Kidney tubule cell (primary cell): ENCODE measurements at regions not wholly inside any gene's neighbourhood (a gene's known extent, or its start where the extent isn't known, plus 50 kb on each side); places are given as distances from the start of the nearest gene placed in this dataset.

ENCODE experiments used
- DNase-seq: peaks from one replicate; pipeline ENCODE4 v3.0.0-alpha.2; 2018; ENCODE audit warnings: low spot score

DNA sequence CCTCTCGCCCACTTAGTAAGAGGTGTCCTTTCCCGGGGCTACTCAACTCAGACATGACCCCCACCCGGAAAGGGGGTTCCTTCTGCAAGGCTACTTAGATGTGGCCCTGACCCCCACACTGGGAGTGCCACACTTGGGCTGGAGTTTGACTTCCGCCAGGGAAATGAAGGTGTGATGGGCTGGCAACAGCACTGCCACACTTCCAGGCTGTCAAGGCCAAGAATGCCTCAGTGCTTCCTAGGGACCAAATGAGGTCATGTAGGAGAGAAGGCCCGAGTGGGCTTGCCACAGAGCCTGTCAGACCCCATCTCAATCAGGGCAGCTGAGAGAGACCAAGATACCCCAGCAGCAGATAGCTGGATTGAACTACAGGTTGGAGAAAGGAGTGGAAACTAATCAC lies 55.5 kb downstream of the DRD1 start:
- DNase-seq = no peak

DNA sequence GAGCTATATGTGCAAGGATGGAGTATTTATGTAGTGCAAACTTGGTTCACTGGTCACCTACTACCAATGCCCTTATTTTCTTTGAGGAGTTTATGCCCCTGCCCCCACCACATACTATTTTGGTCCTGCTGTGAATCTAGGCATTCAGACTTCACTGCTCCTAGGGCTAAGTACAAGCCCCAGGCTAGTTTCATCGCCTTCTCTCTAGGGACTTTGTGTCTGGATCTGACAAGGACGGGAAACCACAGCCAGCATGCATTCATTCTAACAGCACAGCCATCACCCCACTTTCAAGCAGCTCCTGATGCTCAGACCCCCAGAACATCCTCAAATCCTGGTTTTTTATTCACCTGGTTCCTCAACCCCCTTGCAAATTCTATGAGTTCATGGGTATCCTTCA lies 56.8 kb downstream of the DRD1 start:
- DNase-seq = no peak

DNA sequence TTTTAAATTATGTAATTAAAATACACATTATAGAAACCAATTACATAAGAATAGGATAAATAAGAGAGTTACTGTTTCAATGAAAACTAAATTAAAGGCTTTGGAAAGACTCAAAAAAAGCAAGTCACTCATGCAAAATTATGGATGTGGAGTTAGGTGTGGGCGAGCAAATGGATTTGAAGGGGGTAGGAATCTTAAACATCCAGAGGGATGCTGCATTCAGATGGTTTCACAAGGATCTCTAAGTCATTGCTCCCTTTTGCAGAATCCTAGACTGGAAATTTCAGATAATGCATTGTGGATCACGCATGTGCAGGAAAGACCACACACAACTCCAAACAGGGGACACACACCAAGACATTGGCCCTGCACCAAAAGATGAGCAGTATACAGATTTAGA lies 57.5 kb downstream of the DRD1 start:
- DNase-seq = no peak

DNA sequence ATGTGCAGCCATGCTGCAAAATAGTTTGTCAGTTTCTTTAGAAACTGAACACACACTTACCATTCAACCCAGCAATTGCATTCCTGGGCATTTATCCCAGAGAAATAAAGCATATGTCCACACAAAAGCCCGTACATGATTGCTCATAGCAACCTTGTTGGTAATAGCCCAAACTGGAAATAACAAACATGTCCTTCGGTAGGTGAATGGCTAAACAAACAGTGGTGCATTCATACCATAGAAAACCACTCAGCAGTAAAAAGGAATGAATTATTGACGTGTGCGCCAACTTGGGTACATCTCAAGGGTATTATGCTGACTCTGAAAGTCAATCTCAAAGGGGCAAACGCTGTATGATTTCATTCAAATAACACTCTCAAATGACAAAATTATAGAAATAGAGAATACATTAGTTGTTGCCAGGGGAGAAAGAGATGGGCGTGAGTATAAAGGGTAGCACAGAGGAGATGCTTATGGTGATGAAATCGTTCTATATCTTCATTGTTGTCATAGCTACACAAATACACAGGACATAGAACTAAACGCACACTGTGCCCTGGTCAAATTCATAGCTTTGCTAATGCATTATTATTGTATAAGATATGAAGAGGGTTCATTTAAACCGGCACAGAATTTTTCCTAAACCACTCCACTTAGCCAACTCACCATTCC lies 58.2 kb downstream of the DRD1 start:
- DNase-seq = peak; percentile 26

DNA sequence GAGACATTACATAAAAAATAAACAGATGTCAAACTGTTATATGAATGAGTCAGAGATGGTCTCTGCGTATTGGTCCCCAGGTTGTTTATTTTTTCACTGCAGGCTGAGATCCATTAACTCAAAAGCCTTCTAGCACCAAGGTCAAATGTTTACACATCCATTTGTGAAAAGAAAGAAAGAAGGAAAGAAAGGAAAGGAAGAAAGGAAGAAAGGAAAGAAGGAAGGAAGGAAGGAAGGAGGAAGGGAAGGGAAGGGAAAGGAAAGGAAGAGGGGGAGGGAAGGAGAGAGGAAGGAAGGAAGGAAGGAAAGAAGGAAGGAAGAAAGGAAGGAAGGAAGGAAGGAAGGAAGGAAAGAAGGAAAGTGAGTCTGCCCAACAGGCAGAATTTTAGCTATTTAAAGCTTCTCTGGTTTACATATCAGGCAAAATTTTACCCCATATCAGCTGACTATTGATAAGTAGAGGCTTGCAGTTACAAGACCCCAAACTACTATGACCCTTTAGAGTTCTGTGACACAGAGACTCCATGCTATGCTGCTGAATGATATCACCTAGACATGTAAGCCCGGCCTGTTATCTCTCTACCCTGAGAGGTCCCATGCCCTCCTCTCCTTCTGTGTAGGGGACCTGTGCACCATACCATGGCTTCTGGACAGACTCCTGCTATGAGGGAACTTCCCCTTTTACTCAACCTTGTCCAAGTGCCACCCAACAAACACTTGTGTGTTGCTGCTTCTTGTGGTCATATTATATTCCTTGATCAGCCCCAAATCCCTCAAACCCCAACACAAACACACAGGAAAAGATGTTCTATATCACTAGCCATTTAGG lies 59.0 kb downstream of the DRD1 start:
- no peak for DNase-seq

DNA sequence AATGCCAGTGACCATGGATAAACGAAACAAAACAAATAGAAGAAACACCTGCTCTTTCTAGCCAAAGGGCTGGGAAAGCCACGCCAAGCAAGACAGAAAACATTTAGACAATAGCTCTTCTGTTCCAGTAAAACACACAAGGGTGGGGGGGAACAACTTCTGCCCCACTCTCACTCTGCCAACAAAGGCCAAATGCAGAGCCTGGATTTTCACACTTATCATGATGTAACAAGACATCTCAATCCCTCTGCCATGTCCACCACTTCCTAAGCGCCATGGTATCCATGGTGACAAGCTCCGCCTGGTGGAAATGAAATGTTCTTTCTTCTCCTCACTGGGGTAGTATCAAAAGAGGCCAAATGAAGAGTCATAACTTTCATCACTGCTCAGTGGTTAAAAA lies 60.6 kb downstream of the DRD1 start:
- no peak for DNase-seq

DNA sequence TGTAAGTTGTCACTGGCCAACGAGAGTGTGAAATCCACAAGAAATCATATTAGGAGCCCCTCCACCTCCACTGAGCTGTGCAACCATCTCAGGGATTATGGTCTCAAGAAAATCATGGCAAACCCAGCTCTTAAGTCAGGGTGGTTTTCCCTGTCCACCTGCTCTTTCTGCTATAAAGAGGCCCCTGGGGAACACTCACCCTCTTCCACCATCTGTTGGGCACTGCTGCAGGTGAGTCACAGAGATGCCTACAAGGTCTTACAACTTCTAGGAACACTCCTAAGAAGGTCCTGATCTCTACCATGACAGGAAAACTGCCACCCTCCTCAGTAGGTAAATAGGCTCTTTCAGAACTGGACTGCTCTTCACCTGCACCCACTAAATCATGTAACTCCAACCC lies 61.8 kb downstream of the DRD1 start:
- DNase-seq = no peak

DNA sequence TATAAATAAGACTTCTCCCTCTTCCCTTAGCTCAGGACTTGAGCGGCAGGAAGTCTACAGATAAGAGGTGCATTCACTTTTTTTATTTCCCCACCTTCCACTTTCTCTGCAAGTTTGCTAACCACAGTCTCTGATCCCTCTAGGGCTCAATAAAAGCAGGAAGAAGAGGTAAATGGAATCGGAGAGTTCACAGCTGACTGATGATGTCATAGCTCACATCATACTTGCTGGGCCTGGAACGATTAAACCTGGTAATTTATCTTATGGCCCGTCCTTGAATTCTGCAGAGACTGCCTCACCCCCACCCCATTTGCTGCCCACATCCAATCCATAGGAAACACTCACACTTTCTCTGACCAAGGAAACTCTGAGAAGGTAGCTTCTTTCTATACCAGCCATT lies 62.9 kb downstream of the DRD1 start:
- DNase-seq = no peak

DNA sequence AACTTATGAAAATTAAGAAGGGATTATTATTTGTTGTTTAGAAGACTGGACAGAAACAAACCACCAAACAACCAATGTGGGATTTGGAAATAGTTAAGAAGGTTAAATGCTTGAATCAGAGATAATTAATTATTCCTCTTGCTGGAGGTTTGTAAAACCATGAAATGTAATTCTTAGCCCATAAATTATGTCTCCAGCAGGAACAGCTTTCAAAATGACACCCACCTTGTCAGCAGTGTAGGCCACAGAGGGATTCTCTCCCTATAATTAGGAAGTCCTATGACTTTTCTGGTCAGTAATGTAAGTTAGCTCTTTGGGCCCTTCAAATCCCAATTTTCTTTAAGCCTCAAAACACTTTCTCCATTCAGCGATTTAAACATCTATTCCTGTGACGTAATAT lies 63.3 kb downstream of the DRD1 start:
- DNase-seq = no peak

DNA sequence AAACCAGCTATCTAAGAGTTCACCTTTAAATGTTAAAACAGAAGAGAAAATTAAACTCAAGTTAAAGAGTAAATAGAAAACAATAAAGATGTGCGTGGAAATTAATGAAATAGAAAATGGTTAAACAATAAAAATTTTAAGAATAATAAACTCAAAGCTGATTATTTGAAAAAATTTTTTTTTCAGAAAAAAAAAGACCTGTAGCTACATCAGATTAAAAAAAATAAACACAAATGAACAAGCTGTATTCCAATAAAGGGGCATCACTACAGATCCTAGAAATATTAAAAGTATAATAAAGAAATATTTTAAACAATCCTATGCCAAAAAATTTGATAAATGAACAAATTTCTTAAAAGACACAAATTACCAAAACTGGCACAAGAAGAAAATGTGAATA lies 64.1 kb downstream of the DRD1 start:
- no peak for DNase-seq

DNA sequence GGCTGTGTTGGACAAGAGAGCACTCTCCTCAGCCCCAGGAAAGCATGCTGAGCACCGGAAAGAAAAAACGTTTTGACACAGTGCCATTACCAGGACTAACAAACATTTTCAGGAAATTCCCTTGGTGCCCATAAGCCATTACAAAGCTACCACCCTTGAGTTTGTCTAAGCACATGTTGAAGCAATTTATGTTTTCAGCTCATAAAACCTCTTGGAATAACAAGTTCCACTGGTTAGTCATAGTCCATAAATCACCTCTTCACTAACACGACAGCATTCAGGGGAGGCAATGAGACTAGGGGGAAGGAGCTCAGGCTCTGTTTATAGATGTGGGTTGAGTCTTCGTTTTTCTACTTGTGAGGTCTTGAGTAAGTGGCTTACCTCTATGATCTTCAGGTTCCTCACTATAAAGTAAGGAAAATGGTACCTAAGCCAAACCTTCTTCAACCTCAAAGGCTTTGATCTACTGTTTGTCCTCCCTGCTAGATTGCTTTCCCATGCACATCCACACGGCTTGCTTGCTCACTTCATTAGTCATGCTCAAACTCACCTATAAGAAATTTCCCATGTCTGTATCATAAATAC lies 65.4 kb downstream of the DRD1 start:
- peak; percentile 88 for DNase-seq

DNA sequence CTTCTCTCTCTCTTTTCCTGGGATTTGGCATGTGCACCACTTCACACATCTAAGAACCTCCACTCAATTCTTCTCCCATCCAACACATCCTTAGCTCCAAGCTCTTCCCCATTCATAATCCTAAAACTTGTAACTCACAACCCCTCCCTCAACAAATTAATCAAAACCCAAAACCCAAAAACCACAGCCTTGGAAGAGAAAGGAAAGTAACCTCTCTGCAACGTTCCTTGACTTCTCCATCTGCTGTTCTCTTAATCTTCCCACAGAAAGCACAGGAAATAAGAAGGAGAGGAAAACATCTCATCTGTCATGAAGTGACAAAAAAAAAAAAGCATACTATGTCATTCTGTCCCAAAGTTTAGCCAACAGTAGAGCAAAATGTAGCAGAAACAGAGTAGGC lies 66.2 kb downstream of the DRD1 start:
- DNase-seq = no peak

DNA sequence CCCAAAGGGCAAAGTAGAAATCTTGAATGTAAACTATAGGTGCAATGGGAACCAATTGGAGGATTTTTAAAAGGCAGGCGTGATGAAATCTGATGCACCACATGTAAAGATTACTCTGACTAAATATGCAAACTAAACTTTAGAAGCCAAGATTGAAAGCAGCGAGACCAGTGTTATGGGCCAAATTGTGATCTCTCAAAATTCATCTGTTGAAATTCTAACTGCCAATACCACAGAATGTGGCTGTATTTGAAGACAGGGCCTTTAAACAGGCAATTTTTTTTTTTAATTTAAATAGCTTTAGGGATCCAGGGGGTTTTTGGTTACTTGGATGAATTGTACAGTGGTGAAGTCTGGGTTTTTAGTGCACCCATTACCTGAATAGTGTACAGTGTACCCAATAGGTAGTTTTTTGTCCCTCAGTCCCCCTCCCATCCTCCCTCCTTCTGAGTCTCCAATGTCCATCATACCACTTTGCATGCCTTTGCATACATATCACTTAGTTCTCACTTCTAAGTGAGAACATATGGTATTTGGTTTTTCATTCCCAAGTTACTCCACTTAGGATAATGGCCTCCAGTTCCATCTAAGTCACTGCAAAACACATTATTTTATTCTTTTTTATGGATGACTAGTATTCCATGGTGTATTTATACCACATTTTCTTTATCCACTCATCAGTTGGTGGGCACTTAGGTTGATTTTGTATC lies 69.7 kb downstream of the DRD1 start:
- DNase-seq = no peak

DNA sequence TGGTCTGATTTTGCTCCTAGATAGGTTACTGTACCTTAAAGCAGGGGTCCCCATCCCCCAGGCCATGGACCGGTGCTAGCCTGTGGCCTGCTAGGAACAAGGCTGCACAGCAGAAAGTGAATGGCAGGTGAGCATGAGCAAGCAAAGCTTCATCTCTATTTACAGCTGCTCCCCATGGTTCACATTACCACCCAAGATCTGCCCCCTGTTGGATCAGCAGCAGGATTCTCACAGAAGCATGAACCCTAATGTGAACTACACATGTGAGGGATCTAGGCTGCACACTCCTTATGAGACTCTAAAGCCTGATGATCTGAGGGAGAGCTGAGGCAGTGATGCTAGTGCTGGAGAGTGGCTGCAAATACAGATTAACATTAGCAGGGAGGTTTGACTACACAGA lies 78.1 kb downstream of the DRD1 start:
- DNase-seq = no peak

DNA sequence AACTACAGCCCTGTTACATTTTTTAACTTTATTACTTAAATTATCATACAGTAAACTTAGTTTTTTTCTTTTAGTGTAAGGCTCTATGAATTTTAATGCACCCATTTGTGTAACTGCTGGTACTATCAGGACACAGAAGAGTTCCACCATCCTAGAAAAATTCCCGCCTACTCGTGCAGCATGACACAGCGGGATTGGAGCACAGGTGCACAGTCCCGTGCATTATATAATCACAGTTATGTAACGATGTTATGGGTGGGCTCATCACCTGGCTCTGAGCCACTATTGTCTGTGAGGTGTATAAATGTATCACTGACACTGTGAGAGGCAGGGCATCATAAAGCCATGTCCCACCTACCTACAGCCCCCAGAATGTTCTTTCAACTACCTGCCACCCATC lies 80.7 kb downstream of the DRD1 start:
- no peak for DNase-seq

DNA sequence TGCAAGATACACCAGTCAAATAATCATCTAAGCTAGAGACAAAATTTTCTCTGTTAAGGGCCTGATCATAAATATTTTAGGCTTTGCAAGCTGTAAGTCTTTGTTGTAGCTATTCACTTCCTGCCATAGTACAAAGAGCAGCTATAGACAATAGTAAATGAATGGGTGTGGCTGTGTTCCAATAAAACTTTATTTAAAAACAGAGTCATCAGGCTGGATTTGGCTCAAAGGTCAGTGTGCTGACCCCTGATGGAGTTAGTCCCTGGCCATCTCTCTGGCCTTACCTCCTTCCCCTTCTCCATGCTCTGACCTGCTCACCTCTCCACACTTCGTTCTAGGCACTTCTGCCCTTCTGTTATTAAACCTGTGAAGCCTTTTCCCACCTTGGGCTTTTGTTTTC lies 86.0 kb downstream of the DRD1 start:
- DNase-seq = no peak

DNA sequence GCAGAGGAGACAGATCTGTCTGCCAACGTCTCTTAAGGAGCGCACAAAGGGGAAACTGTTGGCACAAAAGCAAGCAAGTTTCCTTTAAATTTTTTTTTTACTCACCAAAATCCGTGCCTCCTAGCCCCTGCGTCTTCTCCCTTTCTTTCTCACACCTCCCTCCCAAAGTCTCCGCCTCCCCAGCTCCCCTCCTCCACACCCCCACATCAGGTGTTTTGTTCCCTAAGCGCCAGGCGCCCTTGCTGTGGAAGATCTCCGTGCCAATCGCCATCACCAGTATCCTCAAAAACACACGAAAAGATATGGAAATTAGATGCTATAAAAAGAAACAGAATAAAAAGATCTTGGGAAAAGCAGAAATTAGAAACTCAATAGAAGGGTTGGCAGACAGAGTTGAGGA lies 87.6 kb downstream of the DRD1 start:
- no peak for DNase-seq

DNA sequence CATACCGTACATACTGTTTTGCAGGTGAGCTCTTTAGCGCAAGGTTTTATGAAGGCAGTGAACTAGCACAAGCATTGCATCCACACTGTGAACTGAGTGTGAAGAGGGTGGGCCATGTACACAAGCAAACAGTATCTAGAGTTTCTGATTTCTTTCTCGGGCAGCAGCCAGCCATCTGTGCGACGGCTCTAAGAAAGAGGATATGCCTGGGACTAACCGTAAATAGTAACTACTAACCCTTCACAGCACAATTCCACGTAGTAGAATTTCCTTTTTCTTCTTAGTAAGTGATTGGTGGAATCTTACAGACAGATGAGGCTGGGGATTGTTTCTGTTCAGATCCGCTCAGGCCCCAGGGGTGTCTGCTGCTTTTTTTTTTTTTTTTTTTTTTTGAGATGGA lies 89.0 kb downstream of the DRD1 start:
- DNase-seq = no peak

DNA sequence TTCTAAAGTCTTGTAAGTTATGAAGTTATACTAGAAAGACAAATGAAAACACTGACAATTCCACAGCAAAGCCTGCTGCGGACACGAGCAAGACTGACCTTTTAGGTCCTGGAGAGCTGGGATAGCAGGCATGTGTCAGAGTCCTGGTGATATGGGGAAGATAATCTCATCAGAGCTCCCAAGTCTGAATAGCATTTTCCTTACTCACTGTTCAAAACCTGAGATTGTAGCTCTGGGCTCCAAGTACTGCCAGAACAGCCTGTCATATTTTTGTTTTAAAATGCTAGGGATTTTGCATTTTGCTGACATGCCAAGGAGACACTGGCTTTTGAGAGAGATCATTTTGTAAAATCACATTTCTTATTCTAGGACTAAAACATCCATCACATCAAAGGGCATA lies 90.1 kb downstream of the DRD1 start:
- DNase-seq = no peak

DNA sequence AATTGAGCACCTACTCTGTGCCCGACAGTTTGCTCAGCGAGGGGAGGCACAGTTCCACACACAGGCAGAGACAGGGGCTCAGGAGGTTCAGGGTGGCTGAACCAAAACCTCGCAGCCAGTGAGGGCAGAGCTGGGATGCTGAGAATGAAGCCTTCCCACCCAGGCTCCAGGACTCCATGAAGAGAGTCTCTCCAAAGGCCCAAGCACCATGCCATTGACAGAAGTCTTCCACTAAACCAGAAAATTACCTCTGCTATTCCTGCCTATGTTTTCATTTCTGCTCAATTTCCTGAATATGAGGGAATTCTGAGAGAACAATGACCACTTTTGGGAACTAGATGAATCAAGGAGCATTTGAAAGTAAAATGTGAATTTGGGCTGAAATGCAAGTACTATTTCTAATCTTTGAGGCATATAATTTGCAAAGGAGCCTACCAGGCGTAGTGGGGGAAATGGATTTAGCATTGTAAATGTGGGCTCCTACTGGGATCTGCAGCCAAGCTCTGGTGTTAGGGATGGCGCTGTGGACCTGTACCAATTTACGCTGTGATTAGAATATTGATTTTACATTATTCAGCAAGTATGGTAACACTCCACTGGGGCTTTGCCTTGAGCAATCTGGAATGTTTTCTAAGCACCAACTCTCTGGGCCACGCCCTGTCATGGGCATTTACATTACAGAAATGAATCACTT lies 91.9 kb downstream of the DRD1 start:
- DNase-seq = no peak

DNA sequence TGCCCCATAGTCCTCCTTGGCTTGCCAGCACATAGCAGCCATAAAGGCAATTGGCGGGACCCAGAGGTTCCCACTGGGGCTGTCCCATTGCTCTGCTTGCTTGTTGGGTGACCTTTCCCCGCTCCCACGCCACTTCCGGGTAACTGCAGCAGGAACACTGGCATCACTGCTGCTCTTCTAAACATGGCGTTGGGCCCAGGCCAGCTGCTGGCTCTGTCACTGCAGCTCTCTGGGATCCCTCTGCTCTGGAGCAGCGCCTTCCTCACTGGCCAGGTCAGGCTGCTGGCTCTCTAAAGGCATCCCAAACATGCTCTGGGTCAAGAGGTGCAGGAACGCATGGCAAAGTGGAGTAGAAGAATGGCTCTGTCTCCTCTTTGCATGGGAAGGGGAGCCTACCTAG lies 92.9 kb downstream of the DRD1 start:
- DNase-seq = no peak

DNA sequence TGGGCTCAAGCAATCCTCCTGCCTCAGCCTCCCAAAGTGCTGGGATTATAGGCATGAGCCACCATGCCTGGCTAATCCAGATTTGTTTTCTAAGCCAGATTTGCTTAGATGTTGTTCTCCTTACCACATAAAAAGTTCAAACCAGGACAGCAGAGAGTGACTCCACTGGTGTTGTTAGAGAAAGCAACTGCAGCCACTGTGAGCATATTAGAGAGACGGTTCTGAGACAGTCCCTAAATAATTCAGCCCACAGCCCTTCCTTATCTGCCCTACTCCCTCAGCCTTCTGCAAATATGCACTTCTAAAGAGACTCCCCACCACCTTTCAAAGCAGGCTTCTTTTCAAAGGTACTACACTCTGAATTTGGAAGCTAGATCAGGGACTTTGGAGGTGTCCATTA lies 96.1 kb downstream of the DRD1 start:
- DNase-seq = no peak
